Mesendoderm (in vitro differentiated cells): ENCODE measurements at regions not wholly inside any gene's neighbourhood (a gene's known extent, or its start where the extent isn't known, plus 50 kb on each side); places are given as distances from the start of the nearest gene placed in this dataset.

Experiments
- DNase-seq: peaks from one replicate; pipeline ENCODE4 v3.0.0; 2013
- H2AK5ac ChIP-seq: 2 replicates; pipeline ENCODE4 v1.6.1; 2013; ENCODE audit warnings: low read length, inconsistent platforms
- H2BK120ac ChIP-seq: 2 replicates; pipeline ENCODE4 v1.6.1; 2013; ENCODE audit warnings: low read depth, mild to moderate bottlenecking, low read length, moderate library complexity, mixed read lengths
- H2BK15ac ChIP-seq: replicated peaks from 2 replicates; pipeline ENCODE4 v1.6.1; 2013; ENCODE audit warnings: low read depth, mild to moderate bottlenecking, moderate library complexity
- H2BK5ac ChIP-seq: 2 replicates; pipeline ENCODE4 v1.6.1; 2013; ENCODE audit warnings: low read length, inconsistent platforms
- H3K18ac ChIP-seq: 2 replicates; pipeline ENCODE4 v1.6.1; 2013; ENCODE audit warnings: mild to moderate bottlenecking, low read length, mixed read lengths
- H3K23ac ChIP-seq: one replicate; pipeline ENCODE4 v1.6.1; 2013; ENCODE audit warnings: low read length
- H3K27ac ChIP-seq: 2 replicates; pipeline ENCODE4 v1.5.1; 2013; ENCODE audit warnings: low read depth, mild to moderate bottlenecking, inconsistent platforms, low read length, moderate library complexity
- H3K27me3 ChIP-seq: 2 replicates; pipeline ENCODE4 v1.6.1; 2013; ENCODE audit warnings: low read length, control low read depth, mild to moderate bottlenecking, inconsistent platforms; ENCODE audit not compliant: insufficient read depth, poor library complexity
- H3K36me3 ChIP-seq: 2 replicates; pipeline ENCODE4 v1.6.1; 2013; ENCODE audit warnings: low read length, inconsistent platforms; ENCODE audit not compliant: control insufficient read depth, insufficient read depth
- H3K4ac ChIP-seq: one replicate; pipeline ENCODE4 v1.6.1; 2013; ENCODE audit warnings: low read depth, mild to moderate bottlenecking, low read length, moderate library complexity
- H3K4me1 ChIP-seq: 2 replicates; pipeline ENCODE4 v1.6.1; 2013; ENCODE audit warnings: low read depth, low read length, inconsistent platforms; ENCODE audit not compliant: control insufficient read depth
- H3K4me2 ChIP-seq: 2 replicates; pipeline ENCODE4 v1.6.1; 2013; ENCODE audit warnings: low read length
- H3K4me3 ChIP-seq: 2 replicates; pipeline ENCODE4 v1.5.1; 2013; ENCODE audit warnings: mild to moderate bottlenecking, low read length
- H3K56ac ChIP-seq: one replicate; pipeline ENCODE4 v1.6.1; 2013; ENCODE audit warnings: low read length
- H3K79me1 ChIP-seq: 2 replicates; pipeline ENCODE4 v1.6.1; 2013; ENCODE audit warnings: low read length, inconsistent platforms
- H3K79me2 ChIP-seq: 2 replicates; pipeline ENCODE4 v1.6.1; 2013; ENCODE audit warnings: mild to moderate bottlenecking, low read length; ENCODE audit not compliant: control insufficient read depth, insufficient read depth
- H3K9ac ChIP-seq: 2 replicates; pipeline ENCODE4 v1.6.1; 2013; ENCODE audit warnings: low read length, inconsistent platforms
- H4K5ac ChIP-seq: one replicate; pipeline ENCODE4 v1.6.1; 2013; ENCODE audit warnings: low read length
- H4K8ac ChIP-seq: one replicate; pipeline ENCODE4 v1.6.1; 2013; ENCODE audit warnings: low read depth, mild to moderate bottlenecking, control low read depth, low read length, moderate library complexity
- WGBS: extraction: QIAGEN DNeasy Blood & Tissue Kit; methylation state at CpG from one replicate; pipeline ENCODE4 v1.1.7; 2013; ENCODE audit warnings: low lambda C conversion rate, missing lambda C conversion rate; ENCODE audit not compliant: insufficient coverage; ENCODE audit errors: extremely low coverage; 5-methylcytosine and 5-hydroxymethylcytosine counted together

- no peak overlapping the region for H2BK15ac ChIP-seq
- no peaks in the 10 kb centered on the region for H3K79me1 ChIP-seq
- H3K4me2 ChIP-seq, result no peak overlapping the region
- H2AK5ac ChIP-seq, result no peak overlapping the region
- no peak overlapping the region for H3K56ac ChIP-seq
- no peak overlapping the region for H3K9ac ChIP-seq
- H2BK5ac ChIP-seq, result no peak overlapping the region
- H3K79me2 ChIP-seq, result no peaks in the 10 kb centered on the region
- no peak overlapping the region for H2BK120ac ChIP-seq
- H3K23ac ChIP-seq, result no peak overlapping the region
- peaks cover 2% of the 10 kb centered on the region for H3K4me1 ChIP-seq
- no peak overlapping the region for H3K18ac ChIP-seq
- no peak overlapping the region for H3K4ac ChIP-seq
- no peaks in the 10 kb centered on the region for H3K27me3 ChIP-seq
- no peaks in the 10 kb centered on the region for H3K36me3 ChIP-seq
- WGBS, result no CpG with 5 or more reads among the region's 4 CpGs
- H3K4me3 ChIP-seq, result no peak overlapping the region
- no peak for DNase-seq
- no peak overlapping the region for H4K5ac ChIP-seq
- H4K8ac ChIP-seq, result no peak overlapping the region
- no peak overlapping the region for H3K27ac ChIP-seq
Measured at GRCh38 chr10:84607044-84607443, 278.7 kb downstream of the CCSER2 start.

- Histone ChIP-seq H3K18ac (no peak overlapping the region), H2BK15ac (no peak overlapping the region), H3K36me3 (no peaks in the 10 kb centered on the region), H3K4me1 (peaks cover 2% of the 10 kb centered on the region), H3K4ac (no peak overlapping the region), H3K27ac (no peak overlapping the region), H3K23ac (no peak overlapping the region), H2BK120ac (no peak overlapping the region), H3K4me2 (no peak overlapping the region), H3K4me3 (no peak overlapping the region), H4K8ac (no peak overlapping the region), H3K27me3 (no peaks in the 10 kb centered on the region), H3K56ac (peak overlapping the region; percentile 59), H3K9ac (no peak overlapping the region), H4K5ac (no peak overlapping the region), H2AK5ac (no peak overlapping the region), H3K79me1 (no peaks in the 10 kb centered on the region), H3K79me2 (no peaks in the 10 kb centered on the region), H2BK5ac (no peak overlapping the region)
- no CpG with 5 or more reads among the region's 9 CpGs for WGBS
- DNase-seq, result no peak
Measured at GRCh38 chr10:84607523-84607922, 279.1 kb downstream of the CCSER2 start.

GRCh38 chr10:84608126-84608525 is 279.7 kb downstream of the CCSER2 start:
- DNase-seq, result no peak
- Histone ChIP-seq H2AK5ac (no peak overlapping the region), H3K27ac (no peak overlapping the region), H3K4me1 (peaks cover 2% of the 10 kb centered on the region), H4K5ac (no peak overlapping the region), H2BK5ac (no peak overlapping the region), H3K4me2 (no peak overlapping the region), H3K36me3 (no peaks in the 10 kb centered on the region), H3K56ac (no peak overlapping the region), H3K79me1 (no peaks in the 10 kb centered on the region), H3K4me3 (no peak overlapping the region), H3K4ac (no peak overlapping the region), H4K8ac (no peak overlapping the region), H2BK120ac (no peak overlapping the region), H3K27me3 (no peaks in the 10 kb centered on the region), H3K79me2 (no peaks in the 10 kb centered on the region), H3K23ac (no peak overlapping the region), H2BK15ac (no peak overlapping the region), H3K18ac (no peak overlapping the region), H3K9ac (no peak overlapping the region)
- WGBS, result no CpG with 5 or more reads among the region's 4 CpGs

GRCh38 chr10:84613336-84614021 is 285.1 kb downstream of the CCSER2 start:
- no peak overlapping the region for H4K8ac ChIP-seq
- H3K23ac ChIP-seq, result no peak overlapping the region
- no peaks in the 10 kb centered on the region for H3K79me2 ChIP-seq
- H4K5ac ChIP-seq, result no peak overlapping the region
- no peak overlapping the region for H3K27ac ChIP-seq
- H3K56ac ChIP-seq, result peak overlapping the region; percentile 44
- no peak overlapping the region for H2AK5ac ChIP-seq
- H3K4ac ChIP-seq, result no peak overlapping the region
- no peak overlapping the region for H3K4me3 ChIP-seq
- peak; percentile 96 for DNase-seq
- H3K18ac ChIP-seq, result peak overlapping the region; percentile 32
- no peak overlapping the region for H2BK120ac ChIP-seq
- no peak overlapping the region for H2BK5ac ChIP-seq
- no peak overlapping the region for H3K9ac ChIP-seq
- H3K36me3 ChIP-seq, result no peaks in the 10 kb centered on the region
- no peak overlapping the region for H2BK15ac ChIP-seq
- WGBS, result no CpG with 5 or more reads among the region's 7 CpGs
- H3K27me3 ChIP-seq, result no peaks in the 10 kb centered on the region
- peaks cover 2% of the 10 kb centered on the region for H3K4me1 ChIP-seq
- no peak overlapping the region for H3K4me2 ChIP-seq
- no peaks in the 10 kb centered on the region for H3K79me1 ChIP-seq

- WGBS, result no CpG with 5 or more reads among the region's 6 CpGs
- H3K56ac ChIP-seq, result no peak overlapping the region
Measured at GRCh38 chr10:84626397-84627087, 298.2 kb downstream of the CCSER2 start.

More at GRCh38 chr10:84626397-84627087, 298.2 kb downstream of the CCSER2 start:
- H2AK5ac ChIP-seq, result no peak overlapping the region
- no peak overlapping the region for H2BK120ac ChIP-seq
- H3K79me1 ChIP-seq, result no peaks in the 10 kb centered on the region
- H3K23ac ChIP-seq, result no peak overlapping the region
- H3K4me3 ChIP-seq, result no peak overlapping the region
- H2BK5ac ChIP-seq, result no peak overlapping the region
- H3K36me3 ChIP-seq, result no peaks in the 10 kb centered on the region
- H3K27ac ChIP-seq, result no peak overlapping the region
- no peaks in the 10 kb centered on the region for H3K79me2 ChIP-seq
- DNase-seq, result no peak
- no peak overlapping the region for H3K18ac ChIP-seq
- H3K9ac ChIP-seq, result no peak overlapping the region
- no peak overlapping the region for H3K4ac ChIP-seq
- H3K27me3 ChIP-seq, result no peaks in the 10 kb centered on the region
- H2BK15ac ChIP-seq, result no peak overlapping the region
- no peaks in the 10 kb centered on the region for H3K4me1 ChIP-seq
- H4K8ac ChIP-seq, result no peak overlapping the region
- no peak overlapping the region for H3K4me2 ChIP-seq
- H4K5ac ChIP-seq, result no peak overlapping the region
